A549 (cell line): ENCODE measurements at regions not wholly inside any gene's neighbourhood (a gene's known extent, or its start where the extent isn't known, plus 50 kb on each side); places are given as distances from the start of the nearest gene placed in this dataset.

Experiments
- ATAC-seq, 2 experiments: fragments of 200-7000 bp in 1 of 2; fragments of >200 bp in 1 of 2; cut with Nextera tagmentation in 1 of 2; cut with Tn5 transposase in 1 of 2; 3 replicates each; pipeline versions ENCODE4 v1.8.0 to v1.9.1; 2018 to 2020; ENCODE audit warnings: mild to moderate bottlenecking in 1 of 2, moderate library complexity in 1 of 2
- CTCF ChIA-PET: fragments of 300-600 bp; sonication (Branson Sonifier 250); formaldehyde crosslinking; extraction: SDS; loops from one replicate; lab custom pipeline; 2021; ENCODE audit warnings: antibody characterized with exemption, inconsistent platforms; lab: Yijun Ruan, JAX
- POLR2A ChIA-PET: fragments of 350-600 bp; formaldehyde crosslinking; extraction: SDS; loops from one replicate; lab custom pipeline; 2021; ENCODE audit warnings: antibody characterized with exemption, inconsistent platforms; lab: Yijun Ruan, JAX
- DNase-seq, 2 experiments: peaks; one replicate each; pipeline versions ENCODE4 v3.0.0 to v3.0.0-alpha.2; 2011 to 2016; ENCODE audit warnings: low read depth in 1 of 2, low spot score in 1 of 2
- FAIRE-seq: peaks from 2 replicates; lab custom pipeline; 2011; peaks lifted over from hg19 to GRCh38; lab: Jason Lieb, UNC
- H3K27ac ChIP-seq, 2 experiments: fragments of >200 bp; sonication (Bioruptor Twin); formaldehyde crosslinking; 3 replicates each; pipeline ENCODE4 v1.5.1; 2016 to 2017
- H3K4me1 ChIP-seq: fragments of >200 bp; sonication (Bioruptor Twin); formaldehyde crosslinking; 3 replicates; pipeline ENCODE4 v1.6.1; 2016
- H3K4me2 ChIP-seq: fragments of >200 bp; sonication (Bioruptor Twin); formaldehyde crosslinking; 3 replicates; pipeline ENCODE4 v1.6.1; 2016
- H3K4me3 ChIP-seq: fragments of >200 bp; sonication (Bioruptor Twin); formaldehyde crosslinking; 3 replicates; pipeline ENCODE4 v1.5.1; 2016
- H3K9me3 ChIP-seq: fragments of >200 bp; sonication (Bioruptor Twin); formaldehyde crosslinking; 3 replicates; pipeline ENCODE4 v1.6.1; 2016
- ATOH8 ChIP-seq: fragments of 250-450 bp; sonication (Bioruptor Pico); IDR thresholded peaks from 2 replicates; pipeline ENCODE4 v1.5.0; 2020; ENCODE audit warnings: low read depth, mild to moderate bottlenecking, moderate library complexity
- BHLHE40 ChIP-seq: IDR thresholded peaks from 2 replicates; pipeline ENCODE4 v1.6.1; 2012; ENCODE audit warnings: low read depth, low read length, inconsistent platforms
- CBX2 ChIP-seq: fragments of 200-600 bp; sonication (generic); IDR thresholded peaks from 2 replicates; pipeline ENCODE4 v1.6.1; 2016; ENCODE audit warnings: low read depth, mild to moderate bottlenecking, borderline replicate concordance
- EHF ChIP-seq: fragments of 250-450 bp; sonication (Bioruptor Pico); IDR thresholded peaks from 2 replicates; pipeline ENCODE4 v1.5.0; 2020; ENCODE audit warnings: mild to moderate bottlenecking
- EHMT2 ChIP-seq: fragments of 200-600 bp; sonication (generic); IDR thresholded peaks from 2 replicates; pipeline ENCODE4 v1.6.1; 2016; ENCODE audit warnings: antibody characterized with exemption, low read depth, mild to moderate bottlenecking, moderate library complexity
- EP300 ChIP-seq, 2 experiments: fragments of >200 bp; sonication (Bioruptor Twin); formaldehyde crosslinking; IDR thresholded peaks; 2 replicates in 1 of 2; 3 replicates in 1 of 2; pipeline ENCODE4 v1.6.1; 2016 to 2017
- FOSL2 ChIP-seq, 2 experiments: fragments of 450-650 bp in 1 of 2; fragments of >200 bp in 1 of 2; sonication (Bioruptor Twin) in 1 of 2; formaldehyde crosslinking; IDR thresholded peaks; 2 replicates each; pipeline versions ENCODE4 v1.5.0 to v1.6.1; 2016 to 2020; ENCODE audit warnings: mild to moderate bottlenecking in 1 of 2, moderate library complexity in 1 of 2
- HMGXB4 ChIP-seq: fragments of 250-450 bp; sonication (Bioruptor Pico); IDR thresholded peaks from 2 replicates; pipeline ENCODE4 v1.5.0; 2021; ENCODE audit warnings: mild to moderate bottlenecking, moderate library complexity, borderline replicate concordance
- HOXB5 ChIP-seq: fragments of 250-450 bp; sonication (Bioruptor Pico); IDR thresholded peaks from 2 replicates; pipeline ENCODE4 v1.5.0; 2020; ENCODE audit warnings: mild to moderate bottlenecking, moderate library complexity
- MYC ChIP-seq: IDR thresholded peaks from 2 replicates; pipeline ENCODE4 v1.6.1; 2012; ENCODE audit warnings: mild to moderate bottlenecking, inconsistent platforms, low read length, improper control_type of control experiment, borderline replicate concordance
- NR3C1 ChIP-seq: fragments of >200 bp; sonication (Bioruptor Twin); formaldehyde crosslinking; IDR thresholded peaks from 3 replicates; pipeline ENCODE4 v1.6.1; 2017
- PBX3 ChIP-seq: IDR thresholded peaks from 2 replicates; pipeline ENCODE4 v1.6.1; 2012
- POLR2A ChIP-seq: IDR thresholded peaks from 2 replicates; pipeline ENCODE4 v1.6.1; 2012; ENCODE audit warnings: mild to moderate bottlenecking, low read length
- RAD21 ChIP-seq, 2 experiments: fragments of >200 bp in 1 of 2; sonication (Bioruptor Twin) in 1 of 2; formaldehyde crosslinking in 1 of 2; IDR thresholded peaks in 1 of 2; conservative IDR thresholded peaks in 1 of 2; 2 replicates in 1 of 2; 3 replicates in 1 of 2; pipeline ENCODE4 v1.6.1; 2012 to 2018; ENCODE audit warnings: inconsistent platforms in 1 of 2
- RARB ChIP-seq: fragments of 250-450 bp; sonication (Bioruptor Pico); IDR thresholded peaks from 2 replicates; pipeline ENCODE4 v1.8.0; 2021; ENCODE audit warnings: mild to moderate bottlenecking, moderate library complexity
- RFX5 ChIP-seq: fragments of 450-650 bp; IDR thresholded peaks from 2 replicates; pipeline ENCODE4 v1.7.1; 2014; ENCODE audit warnings: antibody characterized with exemption, mild to moderate bottlenecking, moderate library complexity
- RNF2 ChIP-seq: fragments of 200-600 bp; sonication (generic); IDR thresholded peaks from 2 replicates; pipeline ENCODE4 v1.6.1; 2016; ENCODE audit warnings: low read depth, mild to moderate bottlenecking, antibody characterized with exemption, moderate library complexity, borderline replicate concordance
- SMC3 ChIP-seq: fragments of >200 bp; sonication (Bioruptor Twin); formaldehyde crosslinking; IDR thresholded peaks from 3 replicates; pipeline ENCODE4 v1.6.1; 2018; ENCODE audit warnings: inconsistent platforms
- WGBS: methylation state at CpG from one replicate; pipeline ENCODE4 v1.1.6; 2017; ENCODE audit errors: missing lambda C conversion rate; 5-methylcytosine and 5-hydroxymethylcytosine counted together
- TF ChIP-seq, protein P1 (sequence below): fragments of 450-650 bp; IDR thresholded peaks from 2 replicates; pipeline ENCODE4 v1.6.1; 2014; ENCODE audit warnings: antibody characterized with exemption
- TF ChIP-seq, protein P2 (sequence below): fragments of 200-600 bp; sonication (generic); IDR thresholded peaks from 2 replicates; pipeline ENCODE4 v1.6.1; 2016; ENCODE audit warnings: antibody characterized with exemption, mild to moderate bottlenecking, moderate library complexity

GRCh38 chr1:199038156-199038555 lies 399.3 kb downstream of the PTPRC start:
- Histone ChIP-seq H3K9me3 (no peaks in the 10 kb centered on the region), H3K27ac (no peak overlapping the region), H3K4me2 (no peak overlapping the region), H3K4me1 (no peaks in the 10 kb centered on the region), H3K4me3 (no peak overlapping the region)
- DNase-seq = no peak
- no peak for ATAC-seq
- no peak for TF ChIP-seq BHLHE40
- no peak for TF ChIP-seq EHMT2
- TF ChIP-seq ATOH8 (CRISPR knock-in tag) = no peak
- TF ChIP-seq MYC = no peak
- no peak for TF ChIP-seq PBX3
- TF ChIP-seq FOSL2 (IDR thresholded peaks at IDR 0.05) = no peak
- no peak for TF ChIP-seq FOSL2 (CRISPR knock-in tag; IDR thresholded peaks at IDR 0.05)
- no peak for TF ChIP-seq HMGXB4
- TF ChIP-seq POLR2A = no peak
- TF ChIP-seq, protein P1, sequence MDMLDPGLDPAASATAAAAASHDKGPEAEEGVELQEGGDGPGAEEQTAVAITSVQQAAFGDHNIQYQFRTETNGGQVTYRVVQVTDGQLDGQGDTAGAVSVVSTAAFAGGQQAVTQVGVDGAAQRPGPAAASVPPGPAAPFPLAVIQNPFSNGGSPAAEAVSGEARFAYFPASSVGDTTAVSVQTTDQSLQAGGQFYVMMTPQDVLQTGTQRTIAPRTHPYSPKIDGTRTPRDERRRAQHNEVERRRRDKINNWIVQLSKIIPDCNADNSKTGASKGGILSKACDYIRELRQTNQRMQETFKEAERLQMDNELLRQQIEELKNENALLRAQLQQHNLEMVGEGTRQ = no peak
- no peak for TF ChIP-seq RFX5
- TF ChIP-seq RARB (CRISPR knock-in tag) = no peak
- no peak for TF ChIP-seq NR3C1
- TF ChIP-seq, protein P2, sequence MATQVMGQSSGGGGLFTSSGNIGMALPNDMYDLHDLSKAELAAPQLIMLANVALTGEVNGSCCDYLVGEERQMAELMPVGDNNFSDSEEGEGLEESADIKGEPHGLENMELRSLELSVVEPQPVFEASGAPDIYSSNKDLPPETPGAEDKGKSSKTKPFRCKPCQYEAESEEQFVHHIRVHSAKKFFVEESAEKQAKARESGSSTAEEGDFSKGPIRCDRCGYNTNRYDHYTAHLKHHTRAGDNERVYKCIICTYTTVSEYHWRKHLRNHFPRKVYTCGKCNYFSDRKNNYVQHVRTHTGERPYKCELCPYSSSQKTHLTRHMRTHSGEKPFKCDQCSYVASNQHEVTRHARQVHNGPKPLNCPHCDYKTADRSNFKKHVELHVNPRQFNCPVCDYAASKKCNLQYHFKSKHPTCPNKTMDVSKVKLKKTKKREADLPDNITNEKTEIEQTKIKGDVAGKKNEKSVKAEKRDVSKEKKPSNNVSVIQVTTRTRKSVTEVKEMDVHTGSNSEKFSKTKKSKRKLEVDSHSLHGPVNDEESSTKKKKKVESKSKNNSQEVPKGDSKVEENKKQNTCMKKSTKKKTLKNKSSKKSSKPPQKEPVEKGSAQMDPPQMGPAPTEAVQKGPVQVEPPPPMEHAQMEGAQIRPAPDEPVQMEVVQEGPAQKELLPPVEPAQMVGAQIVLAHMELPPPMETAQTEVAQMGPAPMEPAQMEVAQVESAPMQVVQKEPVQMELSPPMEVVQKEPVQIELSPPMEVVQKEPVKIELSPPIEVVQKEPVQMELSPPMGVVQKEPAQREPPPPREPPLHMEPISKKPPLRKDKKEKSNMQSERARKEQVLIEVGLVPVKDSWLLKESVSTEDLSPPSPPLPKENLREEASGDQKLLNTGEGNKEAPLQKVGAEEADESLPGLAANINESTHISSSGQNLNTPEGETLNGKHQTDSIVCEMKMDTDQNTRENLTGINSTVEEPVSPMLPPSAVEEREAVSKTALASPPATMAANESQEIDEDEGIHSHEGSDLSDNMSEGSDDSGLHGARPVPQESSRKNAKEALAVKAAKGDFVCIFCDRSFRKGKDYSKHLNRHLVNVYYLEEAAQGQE = no peak
- TF ChIP-seq CBX2 = no peak
- no peak for TF ChIP-seq RNF2
- TF ChIP-seq EHF = no peak
- TF ChIP-seq HOXB5 (CRISPR knock-in tag) = no peak
- TF ChIP-seq SMC3 = no peak
- TF ChIP-seq EP300 (IDR thresholded peaks at IDR 0.05) = no peak
- no peak for TF ChIP-seq RAD21 (conservative IDR thresholded peaks at IDR 0.05 in 1 of 2, IDR thresholded peaks at IDR 0.05 in 1 of 2)
- ChIA-PET CTCF (no interaction called here), POLR2A (no interaction called here)
- WGBS = 27% methylated on average over 3 of the region's 3 CpGs
- no peak for FAIRE-seq
